GM19372 (cell line): ENCODE measurements at regions not wholly inside any gene's neighbourhood (a gene's known extent, or its start where the extent isn't known, plus 50 kb on each side); places are given as distances from the start of the nearest gene placed in this dataset.
"Not testable (repeated sequence)": the region's sequence is repeated elsewhere in the genome, so short reads cannot be mapped to it uniquely, and the experiment has no call there.

Experiments
- ATAC-seq: cut with Tn5 transposase; IDR thresholded peaks from one replicate; pipeline ENCODE4 v1.9.1; 2021; ENCODE audit warnings: mild to moderate bottlenecking, low read depth, moderate library complexity; ENCODE audit not compliant: unreplicated experiment

GRCh38 chr4:66769441-66769840 is 775.9 kb downstream of the CENPC start:
- no peak for ATAC-seq

DNA sequence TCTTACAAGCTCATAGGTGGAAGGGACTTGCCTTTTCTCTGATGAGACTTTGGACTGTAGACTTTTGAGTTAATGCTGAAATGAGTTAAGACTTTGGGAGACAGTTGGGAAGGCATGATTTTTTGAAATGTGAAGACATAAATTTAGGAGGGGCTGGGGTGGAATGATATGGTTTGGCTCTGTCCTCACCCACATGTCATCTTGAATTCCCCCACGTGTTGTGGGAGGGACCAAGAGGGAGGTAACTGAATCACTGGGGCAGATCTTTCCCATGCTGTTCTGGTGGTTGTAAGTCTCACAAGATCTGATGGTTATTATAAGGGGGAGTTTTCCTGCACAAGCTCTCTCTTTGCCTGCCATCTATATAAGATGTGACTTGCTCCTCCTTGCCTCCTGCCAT is 777.9 kb downstream of the CENPC start:
- no peak for ATAC-seq

- ATAC-seq, result no peak
These were observed 778.7 kb downstream of the CENPC start for GRCh38 chr4:66766557-66766956.

- ATAC-seq, result no peak
These were observed 795.0 kb downstream of the CENPC start for GRCh38 chr4:66750273-66750672.

DNA sequence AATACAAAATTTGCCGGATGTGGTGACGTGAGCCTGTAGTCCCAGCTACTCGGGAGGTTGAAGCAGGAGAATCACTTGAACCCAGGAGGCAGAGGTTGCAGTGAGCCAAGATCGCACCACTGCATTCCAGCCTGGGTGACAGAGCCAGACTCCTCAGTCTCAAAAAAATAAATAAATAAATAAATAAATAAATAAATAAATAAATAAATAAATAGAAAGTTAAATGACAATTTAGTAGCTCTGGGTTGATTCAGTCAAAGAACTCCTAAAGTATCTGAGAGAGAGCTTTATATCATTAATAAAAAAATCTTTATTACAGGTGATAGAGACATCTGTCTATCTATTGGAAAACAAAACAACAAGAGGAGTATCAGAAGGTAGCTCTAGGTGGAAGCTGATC is 798.4 kb downstream of the CENPC start:
- not testable (repeated sequence) for ATAC-seq

DNA sequence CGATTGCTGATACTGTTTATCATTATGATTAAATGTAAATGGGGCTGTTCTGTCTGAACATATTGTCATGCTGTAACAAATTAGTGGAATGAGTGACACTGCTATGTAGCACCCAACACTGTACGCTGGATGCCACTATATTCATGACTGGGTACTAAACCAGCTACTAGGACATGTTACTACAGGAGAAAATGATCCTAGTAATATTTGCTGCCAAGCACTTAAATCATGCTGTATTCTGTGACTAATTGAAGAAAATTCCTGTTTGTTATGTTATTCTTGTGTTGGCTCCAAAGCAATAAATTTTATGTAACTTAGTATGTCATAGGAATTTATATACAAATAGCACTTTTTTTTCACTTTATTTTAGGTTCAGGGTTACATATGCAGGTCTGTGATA is 804.2 kb downstream of the CENPC start:
- no peak for ATAC-seq

- no peak for ATAC-seq
These were observed 808.7 kb downstream of the CENPC start for GRCh38 chr4:66736606-66737005.

DNA sequence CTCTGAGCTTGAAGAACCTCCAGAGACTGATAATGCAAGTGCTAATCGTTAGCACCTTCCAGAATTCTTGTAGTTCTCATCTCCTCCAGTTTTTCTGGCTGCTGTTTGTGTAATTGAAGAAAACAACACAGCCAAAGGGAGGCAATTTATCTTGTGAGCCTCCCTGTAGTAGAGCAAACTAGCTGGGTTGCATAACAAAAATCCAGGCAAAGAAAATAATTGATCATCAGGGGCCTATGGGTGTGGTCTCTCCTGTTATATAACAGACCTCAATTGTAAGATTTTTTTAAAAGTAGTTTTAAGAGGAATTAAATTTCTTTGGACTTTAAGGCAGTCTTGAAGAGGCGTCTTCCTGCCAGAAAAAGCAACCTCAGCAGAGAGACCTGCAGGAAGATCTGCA is 817.0 kb downstream of the CENPC start:
- no peak for ATAC-seq

DNA sequence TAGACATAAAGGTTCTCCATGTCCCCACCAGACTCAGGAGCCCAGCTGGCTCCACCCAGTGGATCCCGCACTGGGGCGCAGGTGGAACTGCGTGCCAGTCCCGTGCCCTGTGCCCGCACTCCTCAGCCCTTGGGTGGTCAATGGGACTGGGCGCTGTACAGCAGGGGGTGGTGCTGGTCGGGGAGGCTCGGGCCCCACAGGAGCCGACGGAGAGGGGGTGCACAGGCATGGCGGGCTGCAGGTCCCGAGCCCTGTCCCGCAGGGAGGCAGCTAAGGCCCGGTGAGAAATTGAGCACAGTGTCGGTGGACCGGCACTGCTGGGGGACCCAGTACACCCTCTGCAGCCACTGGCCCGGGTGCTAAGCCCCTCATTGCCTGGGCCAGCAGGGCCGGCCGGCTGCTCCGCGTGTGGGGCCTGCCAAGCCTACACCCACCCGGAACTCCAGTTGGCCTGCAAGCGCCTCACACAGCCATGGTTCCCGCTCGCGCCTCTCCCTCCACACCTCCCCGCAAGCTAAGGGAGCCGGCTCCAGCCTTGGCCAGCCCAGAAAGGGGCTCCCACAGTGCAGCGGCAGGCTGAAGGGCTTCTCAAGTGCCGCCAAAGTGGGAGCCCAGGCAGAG is 832.9 kb downstream of the CENPC start:
- not testable (repeated sequence) for ATAC-seq

- no peak for ATAC-seq
These were observed 841.1 kb downstream of the CENPC start for GRCh38 chr4:66704243-66704642.

GRCh38 chr4:66694739-66695138 is 850.6 kb downstream of the CENPC start:
- ATAC-seq, result no peak

GRCh38 chr4:66693694-66694093 is 851.6 kb downstream of the CENPC start:
- ATAC-seq, result no peak

GRCh38 chr4:66691101-66691500 is 854.2 kb downstream of the CENPC start:
- no peak for ATAC-seq

GRCh38 chr4:66688674-66689073 is 856.6 kb downstream of the CENPC start:
- no peak for ATAC-seq

- no peak for ATAC-seq
These were observed 857.8 kb downstream of the CENPC start for GRCh38 chr4:66687459-66687858.

DNA sequence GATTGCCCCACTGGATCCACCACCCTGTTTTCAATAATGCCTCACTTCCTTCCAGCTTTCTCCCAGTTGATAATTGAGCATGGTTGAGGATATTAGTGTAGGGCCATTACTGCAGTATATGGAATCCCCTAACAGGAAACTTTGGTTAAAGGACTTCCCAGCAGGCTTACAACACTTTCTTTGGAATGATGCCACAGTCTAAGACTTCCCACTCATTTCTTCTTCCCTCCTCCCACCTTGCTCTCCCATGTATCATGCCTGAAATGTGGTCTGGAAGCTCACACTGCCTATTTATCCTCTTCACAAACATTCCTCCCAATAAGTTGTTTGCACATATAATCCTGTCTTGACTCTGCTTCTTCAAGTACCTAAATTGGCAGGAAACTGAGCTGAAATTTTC is 863.3 kb downstream of the CENPC start:
- no peak for ATAC-seq

DNA sequence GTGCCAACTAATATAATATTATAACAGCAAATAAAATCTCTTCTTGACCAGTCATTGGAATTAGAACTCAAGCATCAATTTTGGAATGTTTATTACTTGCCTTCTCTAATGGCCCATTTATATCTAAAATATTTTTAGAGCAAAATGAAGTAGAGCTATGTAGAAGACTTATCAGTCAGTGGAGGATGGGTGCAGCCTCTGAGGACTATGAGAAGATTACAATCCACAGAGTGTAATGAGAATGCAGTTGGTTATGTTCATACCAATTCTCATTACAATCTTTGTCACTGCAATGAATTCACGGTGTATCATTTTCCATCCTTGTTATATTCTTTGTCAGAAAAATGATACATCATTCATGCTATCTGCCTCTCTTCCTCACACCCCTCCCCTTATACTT is 878.1 kb downstream of the CENPC start:
- no peak for ATAC-seq

- no peak for ATAC-seq
These were observed 882.7 kb downstream of the CENPC start for GRCh38 chr4:66662620-66663019.

GRCh38 chr4:66658809-66659208 is 886.5 kb downstream of the CENPC start:
- no peak for ATAC-seq

DNA sequence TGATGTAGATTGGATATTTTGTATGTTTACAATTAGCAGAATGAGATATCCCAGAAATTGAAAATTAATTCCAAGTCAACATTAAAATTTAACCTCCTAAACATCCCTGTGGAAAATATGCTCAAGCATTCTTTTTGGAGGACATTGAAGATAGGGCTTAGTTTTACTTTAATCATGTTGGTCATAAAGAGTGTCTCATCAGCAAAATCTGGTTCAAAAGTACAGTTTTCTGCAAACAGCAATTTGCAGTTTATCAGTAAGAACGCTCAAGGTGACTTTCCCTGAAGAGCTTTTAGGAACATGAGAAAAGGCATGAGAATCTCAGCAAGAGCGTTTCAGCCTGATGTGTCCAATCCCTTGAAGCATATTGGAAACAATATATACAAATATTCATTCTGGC is 889.8 kb downstream of the CENPC start:
- no peak for ATAC-seq

DNA sequence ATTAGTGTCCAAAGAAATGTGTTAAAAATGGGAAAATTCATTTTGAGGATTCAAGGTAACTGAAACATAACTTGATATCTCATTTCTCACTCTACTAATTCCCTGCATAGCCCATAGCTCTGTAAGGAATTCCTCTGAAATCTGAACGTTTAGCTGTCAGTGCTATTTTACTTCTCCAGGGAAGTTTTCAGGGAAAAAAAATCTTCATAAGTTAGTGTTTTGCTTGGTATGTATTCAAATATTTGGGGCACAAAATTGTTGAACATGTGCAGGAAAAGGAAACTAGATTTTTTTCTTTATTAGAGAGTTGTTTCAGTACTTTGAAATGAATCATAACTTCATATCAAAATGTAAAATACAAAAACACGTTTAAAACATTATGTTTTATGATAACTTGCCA is 891.4 kb downstream of the CENPC start:
- no peak for ATAC-seq

DNA sequence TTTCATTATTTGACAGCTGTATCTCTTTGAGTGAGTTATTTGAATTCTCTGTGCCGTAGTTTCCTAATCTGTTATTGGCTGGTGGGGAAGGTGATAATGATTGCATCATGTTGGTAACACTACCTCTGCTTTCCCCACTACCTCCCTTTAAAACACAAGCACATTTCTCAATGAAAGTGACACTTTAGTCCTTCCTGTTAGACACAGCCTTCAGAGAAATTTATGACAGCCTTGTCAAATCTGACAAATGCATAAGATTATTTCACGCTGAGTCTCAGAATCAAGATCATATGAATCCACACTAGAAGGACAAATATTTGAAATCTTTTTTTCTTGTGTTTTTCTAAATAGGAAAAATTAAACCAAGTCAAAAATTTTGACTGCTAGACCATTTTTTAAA is 896.1 kb downstream of the CENPC start:
- ATAC-seq, result no peak

- ATAC-seq, result no peak
These were observed 897.4 kb downstream of the CENPC start for GRCh38 chr4:66647926-66648325.
